Astrocyte of the cerebellum (primary cell): ENCODE measurements at regions not wholly inside any gene's neighbourhood (a gene's known extent, or its start where the extent isn't known, plus 50 kb on each side); places are given as distances from the start of the nearest gene placed in this dataset.
A peak's percentile ranks its signal among the peaks of the same experiment; 100 is the strongest.

Experiments used
- DNase-seq: peaks from one replicate; pipeline ENCODE4 v3.0.0-alpha.2; 2011; ENCODE audit warnings: low read depth
- H3K4me3 ChIP-seq: 2 replicates; pipeline ENCODE4 v1.5.1; 2011; ENCODE audit warnings: mild to moderate bottlenecking, low read depth, low read length, moderate library complexity
- in situ Hi-C: cut with HindIII; loops from 2 replicates; pipeline ENCODE4 v1.10.0; 2017; ENCODE audit warnings: low sequenced_read_pairs
- TF ChIP-seq, protein P1 (sequence below): IDR thresholded peaks from 2 replicates; pipeline ENCODE4 v1.5.1; 2012; ENCODE audit warnings: low read length, low read depth, moderate library complexity, mild to moderate bottlenecking; ENCODE audit errors: missing control alignments

DNA sequence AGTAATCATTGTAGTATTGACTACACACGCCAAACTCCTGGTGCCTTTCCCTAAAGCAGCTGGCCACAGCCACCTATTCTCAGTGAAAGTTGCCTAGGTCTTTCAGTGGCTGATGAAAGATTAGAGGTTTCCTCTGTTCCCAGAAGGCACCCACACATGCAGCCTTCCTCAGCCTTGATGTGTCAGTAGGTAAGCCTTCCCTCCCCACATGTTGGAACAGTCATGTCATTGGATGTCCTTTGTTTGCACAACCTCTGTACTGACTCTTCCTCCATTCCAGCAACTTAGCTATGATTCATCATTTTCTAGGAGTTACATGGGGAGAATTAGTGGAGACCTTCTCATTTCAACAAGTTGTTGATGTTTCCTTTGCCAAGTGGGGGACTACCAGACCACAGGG is 630.8 kb upstream of the SLC39A10 start:
- DNase-seq: peak; percentile 11
- in situ Hi-C loops: no loop called here
- no peak overlapping the region for H3K4me3 ChIP-seq
- TF ChIP-seq, protein P1, sequence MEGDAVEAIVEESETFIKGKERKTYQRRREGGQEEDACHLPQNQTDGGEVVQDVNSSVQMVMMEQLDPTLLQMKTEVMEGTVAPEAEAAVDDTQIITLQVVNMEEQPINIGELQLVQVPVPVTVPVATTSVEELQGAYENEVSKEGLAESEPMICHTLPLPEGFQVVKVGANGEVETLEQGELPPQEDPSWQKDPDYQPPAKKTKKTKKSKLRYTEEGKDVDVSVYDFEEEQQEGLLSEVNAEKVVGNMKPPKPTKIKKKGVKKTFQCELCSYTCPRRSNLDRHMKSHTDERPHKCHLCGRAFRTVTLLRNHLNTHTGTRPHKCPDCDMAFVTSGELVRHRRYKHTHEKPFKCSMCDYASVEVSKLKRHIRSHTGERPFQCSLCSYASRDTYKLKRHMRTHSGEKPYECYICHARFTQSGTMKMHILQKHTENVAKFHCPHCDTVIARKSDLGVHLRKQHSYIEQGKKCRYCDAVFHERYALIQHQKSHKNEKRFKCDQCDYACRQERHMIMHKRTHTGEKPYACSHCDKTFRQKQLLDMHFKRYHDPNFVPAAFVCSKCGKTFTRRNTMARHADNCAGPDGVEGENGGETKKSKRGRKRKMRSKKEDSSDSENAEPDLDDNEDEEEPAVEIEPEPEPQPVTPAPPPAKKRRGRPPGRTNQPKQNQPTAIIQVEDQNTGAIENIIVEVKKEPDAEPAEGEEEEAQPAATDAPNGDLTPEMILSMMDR: no peak

DNA sequence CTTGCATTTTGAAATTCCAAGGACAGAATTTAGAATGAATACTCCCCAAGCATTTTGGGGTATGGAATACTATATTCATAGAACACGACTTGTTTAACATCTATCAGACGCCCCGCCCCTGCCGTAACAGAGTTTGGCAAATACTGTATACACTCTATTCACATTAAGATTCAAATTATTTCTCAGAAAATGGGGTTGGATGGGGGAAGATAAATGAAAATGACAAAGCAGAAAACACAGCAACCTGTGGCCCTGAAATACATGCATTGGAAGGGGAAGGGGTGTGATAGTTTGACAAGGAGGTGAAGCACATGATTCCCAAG is 634.6 kb upstream of the SLC39A10 start:
- no peak for DNase-seq
- TF ChIP-seq, protein P1: no peak
- H3K4me3 ChIP-seq: no peak overlapping the region
- in situ Hi-C loops: no loop called here

DNA sequence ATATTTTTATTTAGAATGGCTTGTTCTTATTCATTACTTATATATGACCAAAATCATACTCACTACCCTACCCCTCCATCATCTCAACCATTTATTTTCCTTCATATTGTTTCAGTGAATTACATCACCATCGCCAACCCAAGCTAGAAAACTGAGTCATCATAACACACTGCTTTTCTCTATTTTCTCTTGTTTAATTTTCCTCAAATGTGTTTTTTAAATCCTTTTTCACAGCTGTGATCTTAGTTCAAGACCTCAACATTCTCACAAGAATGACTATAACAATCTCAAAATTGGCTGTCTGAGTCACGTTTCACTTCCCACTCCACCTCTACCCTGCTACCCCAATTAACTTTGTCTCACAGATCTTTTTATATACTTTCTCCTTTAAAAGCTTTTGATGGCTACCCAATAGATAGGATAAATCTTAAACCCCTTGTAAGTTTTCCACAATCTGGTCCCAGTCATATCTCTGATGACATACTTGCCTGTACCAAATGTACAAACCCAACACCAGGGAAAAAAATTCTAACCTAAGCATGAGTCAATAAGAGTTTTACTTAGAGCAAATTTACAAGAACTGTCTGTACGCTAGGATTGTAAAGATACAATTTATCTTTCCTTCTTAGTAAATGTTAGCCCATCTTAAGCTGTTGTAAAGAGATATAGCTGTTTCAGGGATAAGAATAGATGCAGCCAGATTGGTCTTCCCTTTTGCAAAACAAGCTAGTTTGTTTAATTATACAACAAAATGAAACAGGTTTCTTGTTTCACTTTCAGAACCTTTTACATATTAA is 635.1 kb upstream of the SLC39A10 start:
- no peak for DNase-seq
- TF ChIP-seq, protein P1: no peak
- no peak overlapping the region for H3K4me3 ChIP-seq
- in situ Hi-C loops: no loop called here

DNA sequence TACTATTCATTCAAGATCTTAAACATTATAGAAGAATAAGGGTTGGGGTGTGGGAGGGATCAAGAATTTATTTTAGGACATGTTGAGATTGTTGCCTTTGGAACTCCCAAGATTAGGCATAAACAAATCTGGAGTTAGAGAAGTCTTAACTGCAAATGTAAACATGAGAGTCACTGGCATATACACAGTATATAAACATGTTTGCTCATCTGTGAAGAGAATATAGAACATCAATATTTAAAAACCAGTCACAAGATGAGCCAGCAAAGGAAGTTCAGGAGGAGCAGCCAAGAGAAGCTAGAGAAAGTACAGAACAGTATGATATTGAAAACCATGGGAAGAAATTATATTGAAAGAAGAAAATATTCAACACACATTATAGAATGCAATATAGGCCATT is 638.6 kb upstream of the SLC39A10 start:
- in situ Hi-C loops: no loop called here
- H3K4me3 ChIP-seq: no peak overlapping the region
- TF ChIP-seq, protein P1: no peak
- no peak for DNase-seq

DNA sequence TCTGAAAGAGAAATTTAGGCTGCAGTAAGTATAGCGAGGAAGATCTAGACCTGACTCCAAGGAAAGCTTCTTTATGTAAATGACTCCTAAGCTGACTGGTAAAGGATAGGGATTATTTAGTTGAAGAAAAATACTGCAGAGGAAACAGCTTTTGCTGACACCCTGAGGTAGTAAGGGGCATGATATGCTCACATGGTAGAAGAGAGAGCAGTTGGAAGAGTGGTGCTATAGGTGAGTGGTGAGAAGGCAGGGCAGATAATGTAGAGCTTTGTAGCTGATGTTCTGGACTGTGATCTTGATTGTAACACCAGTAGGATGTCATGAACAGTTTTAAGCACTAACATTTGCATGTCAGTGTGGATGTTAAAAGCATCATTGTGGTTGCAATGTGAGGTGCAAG is 639.1 kb upstream of the SLC39A10 start:
- no peak for DNase-seq
- in situ Hi-C loops: no loop called here
- H3K4me3 ChIP-seq: no peak overlapping the region
- TF ChIP-seq, protein P1: no peak

DNA sequence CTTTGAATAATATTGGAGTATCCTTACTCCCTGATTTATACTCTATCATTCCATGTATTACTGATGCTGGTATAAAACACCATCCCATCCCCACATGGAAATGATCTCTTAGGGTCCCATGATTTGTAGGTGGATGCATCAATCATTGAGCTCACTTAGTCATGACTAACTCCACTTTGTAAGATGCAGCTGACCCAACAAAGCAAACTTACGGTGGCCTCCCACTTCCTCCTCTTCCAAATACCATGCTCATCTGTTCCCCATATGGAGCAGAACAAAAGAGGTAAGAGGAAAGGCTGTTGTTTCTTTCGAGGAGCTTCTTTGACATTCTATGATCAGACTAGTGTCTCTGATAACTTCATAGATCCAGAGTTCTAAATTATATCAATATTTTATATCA is 640.2 kb upstream of the SLC39A10 start:
- TF ChIP-seq, protein P1: no peak
- in situ Hi-C loops: no loop called here
- no peak overlapping the region for H3K4me3 ChIP-seq
- DNase-seq: no peak
